H1 (cell line): ENCODE measurements at regions not wholly inside any gene's neighbourhood (a gene's known extent, or its start where the extent isn't known, plus 50 kb on each side); places are given as distances from the start of the nearest gene placed in this dataset.

Experiments used
- CTCF ChIA-PET: fragments of 300-600 bp; sonication (Branson Sonifier 250); formaldehyde crosslinking; loops from one replicate; lab custom pipeline; 2021; ENCODE audit not compliant: partially characterized antibody; lab: Charles Lee
- POLR2A ChIA-PET: fragments of 300-600 bp; sonication (Branson Sonifier 250); formaldehyde crosslinking; loops from one replicate; lab custom pipeline; 2021; ENCODE audit warnings: inconsistent platforms; ENCODE audit not compliant: partially characterized antibody; lab: Charles Lee
- DNase-seq, 2 experiments: peaks; one replicate each; pipeline versions ENCODE4 v3.0.0 to v3.0.0-alpha.2; 2010 to 2022; ENCODE audit warnings: low spot score in 2 of 2, low read depth in 1 of 2, mixed read lengths in 1 of 2
- FAIRE-seq: peaks from 2 replicates; lab custom pipeline; 2011; peaks lifted over from hg19 to GRCh38; lab: Jason Lieb, UNC
- H2AFZ ChIP-seq: 2 replicates; pipeline ENCODE4 v1.8.1; 2012; ENCODE audit warnings: low read length, inconsistent platforms
- H2AK5ac ChIP-seq: 2 replicates; pipeline ENCODE4 v1.6.1; 2013; ENCODE audit warnings: low read depth, low read length
- H2BK120ac ChIP-seq: replicated peaks from 2 replicates; pipeline ENCODE3; 2013; ENCODE audit warnings: low read depth, low read length, inconsistent platforms
- H2BK12ac ChIP-seq: 2 replicates; pipeline ENCODE4 v1.6.1; 2013; ENCODE audit warnings: low read depth, low read length
- H2BK15ac ChIP-seq: 2 replicates; pipeline ENCODE4 v1.6.1; 2013; ENCODE audit warnings: low read length
- H2BK20ac ChIP-seq: 2 replicates; pipeline ENCODE4 v1.6.1; 2013; ENCODE audit warnings: low read length
- H2BK5ac ChIP-seq: 2 replicates; pipeline ENCODE4 v1.6.1; 2013; ENCODE audit warnings: low read depth, low read length
- H3K14ac ChIP-seq: 2 replicates; pipeline ENCODE4 v1.6.1; 2013; ENCODE audit warnings: inconsistent platforms; ENCODE audit not compliant: insufficient read length
- H3K18ac ChIP-seq: 2 replicates; pipeline ENCODE4 v1.6.1; 2013; ENCODE audit warnings: low read length; ENCODE audit errors: extremely low read depth
- H3K23ac ChIP-seq: 2 replicates; pipeline ENCODE4 v1.6.1; 2013; ENCODE audit warnings: inconsistent platforms; ENCODE audit not compliant: insufficient read length
- H3K23me2 ChIP-seq: 2 replicates; pipeline ENCODE4 v1.6.1; 2013; ENCODE audit warnings: low read depth, low read length
- H3K27ac ChIP-seq: 2 replicates; pipeline ENCODE4 v1.6.1; 2011; ENCODE audit warnings: low read depth, low read length, inconsistent platforms
- H3K27me3 ChIP-seq, 4 experiments: replicated peaks in 1 of 4; 1 replicate in 1 of 4; 2 replicates in 3 of 4; pipeline versions ENCODE4 v1.6.1 to v1.8.1; 2011 to 2013; ENCODE audit warnings: low read length in 3 of 4, mild to moderate bottlenecking in 3 of 4, inconsistent platforms in 2 of 4, mixed read lengths in 2 of 4, moderate library complexity in 1 of 4; ENCODE audit not compliant: control insufficient read depth in 3 of 4, insufficient read depth in 3 of 4; ENCODE audit errors: extremely low read depth in 1 of 4
- H3K36me3 ChIP-seq, 4 experiments: 2 replicates each; pipeline versions ENCODE4 v1.6.1 to v1.8.1; 2011 to 2013; ENCODE audit warnings: mild to moderate bottlenecking in 4 of 4, low read length in 3 of 4, moderate library complexity in 2 of 4, control low read depth in 1 of 4, inconsistent platforms in 1 of 4; ENCODE audit not compliant: insufficient read depth in 4 of 4, control insufficient read depth in 2 of 4
- H3K4ac ChIP-seq: replicated peaks from 2 replicates; pipeline ENCODE3; 2013; ENCODE audit warnings: low read length, low read depth, mixed read lengths, inconsistent platforms; ENCODE audit not compliant: insufficient read length
- H3K4me1 ChIP-seq, 4 experiments: replicated peaks in 1 of 4; 1 replicate in 1 of 4; 2 replicates in 3 of 4; pipeline versions ENCODE4 v1.6.1 to v1.8.1; 2011 to 2013; ENCODE audit warnings: low read length in 3 of 4, inconsistent platforms in 2 of 4, mixed read lengths in 1 of 4; ENCODE audit not compliant: insufficient read depth in 4 of 4, control insufficient read depth in 3 of 4
- H3K4me2 ChIP-seq, 2 experiments: 2 replicates each; pipeline versions ENCODE4 v1.6.1 to v1.8.1; 2011 to 2013; ENCODE audit warnings: low read depth in 2 of 2, low read length in 2 of 2, control low read depth in 1 of 2, inconsistent platforms in 1 of 2, mild to moderate bottlenecking in 1 of 2; ENCODE audit not compliant: insufficient read depth in 1 of 2
- H3K4me3 ChIP-seq, 4 experiments: fragments of 200-600, 300-600 bp in 1 of 4; sonication (generic), shearing (Covaris generic), sonication (Bioruptor Twin) in 1 of 4; 2 replicates each; pipeline versions ENCODE4 v1.5.1 to v1.8.1; 2011 to 2016; ENCODE audit warnings: low read length in 4 of 4, low read depth in 3 of 4, control low read depth in 2 of 4, inconsistent platforms in 2 of 4, mild to moderate bottlenecking in 2 of 4, mixed read lengths in 1 of 4, moderate library complexity in 1 of 4; ENCODE audit not compliant: insufficient read depth in 2 of 4; ENCODE audit errors: extremely low read depth in 1 of 4
- H3K56ac ChIP-seq: replicated peaks from 2 replicates; pipeline ENCODE3; 2013; ENCODE audit warnings: low read depth, mild to moderate bottlenecking, mixed read lengths, low read length, inconsistent platforms; ENCODE audit not compliant: insufficient read length
- H3K79me1 ChIP-seq: 2 replicates; pipeline ENCODE4 v1.6.1; 2013; ENCODE audit warnings: low read depth, low read length, control low read depth
- H3K79me2 ChIP-seq, 2 experiments: 2 replicates each; pipeline versions ENCODE4 v1.6.1 to v1.8.1; 2012 to 2013; ENCODE audit warnings: low read length in 2 of 2, mild to moderate bottlenecking in 2 of 2, inconsistent platforms in 1 of 2; ENCODE audit not compliant: insufficient read depth in 2 of 2, control insufficient read depth in 1 of 2
- H3K9ac ChIP-seq, 4 experiments: replicated peaks in 1 of 4; 1 replicate in 1 of 4; 2 replicates in 3 of 4; pipeline versions ENCODE4 v1.6.1 to v1.8.1; 2011 to 2013; ENCODE audit warnings: low read depth in 3 of 4, low read length in 3 of 4, control low read depth in 2 of 4, mild to moderate bottlenecking in 2 of 4, moderate library complexity in 2 of 4, inconsistent platforms in 1 of 4; ENCODE audit errors: extremely low read depth in 1 of 4
- H3K9me3 ChIP-seq, 2 experiments: 2 replicates each; pipeline versions ENCODE4 v1.6.1 to v1.8.1; 2012 to 2013; ENCODE audit warnings: mild to moderate bottlenecking in 2 of 2, moderate library complexity in 2 of 2, control low read depth in 1 of 2, inconsistent platforms in 1 of 2, low read depth in 1 of 2, low read length in 1 of 2, mixed read lengths in 1 of 2; ENCODE audit not compliant: insufficient read depth in 2 of 2
- H4K20me1 ChIP-seq, 2 experiments: replicated peaks in 1 of 2; 2 replicates each; pipeline versions ENCODE3 to v1.8.1; 2011 to 2013; ENCODE audit warnings: inconsistent platforms in 2 of 2, low read length in 2 of 2, mild to moderate bottlenecking in 1 of 2; ENCODE audit not compliant: insufficient read depth in 2 of 2, control insufficient read depth in 1 of 2
- H4K5ac ChIP-seq: 2 replicates; pipeline ENCODE4 v1.6.1; 2013; ENCODE audit warnings: low read length, low read depth, mixed read lengths, inconsistent platforms; ENCODE audit not compliant: insufficient read length
- H4K8ac ChIP-seq: 2 replicates; pipeline ENCODE4 v1.8.0; 2013; ENCODE audit warnings: mild to moderate bottlenecking, moderate library complexity, low read length, inconsistent platforms; ENCODE audit not compliant: insufficient read depth; ENCODE audit errors: extremely low read depth
- H4K91ac ChIP-seq: replicated peaks from 2 replicates; pipeline ENCODE3; 2013; ENCODE audit warnings: low read length, mixed read lengths, inconsistent platforms; ENCODE audit not compliant: insufficient read length
- CEBPB ChIP-seq: IDR thresholded peaks from 2 replicates; pipeline ENCODE4 v1.6.1; 2012; ENCODE audit warnings: low read depth, low read length
- NANOG ChIP-seq: IDR thresholded peaks from 2 replicates; pipeline ENCODE4 v1.6.1; 2011; ENCODE audit warnings: low read length, low read depth, mild to moderate bottlenecking, inconsistent platforms; ENCODE audit not compliant: insufficient read depth, poor library complexity, severe bottlenecking
- RFX5 ChIP-seq: IDR thresholded peaks from 2 replicates; pipeline ENCODE4 v1.6.1; 2011; ENCODE audit warnings: low read depth, low read length, improper control_type of control experiment, borderline replicate concordance
- YY1 ChIP-seq: IDR thresholded peaks from 2 replicates; pipeline ENCODE4 v1.6.1; 2011; ENCODE audit warnings: low read depth, mild to moderate bottlenecking, low read length
- WGBS, 2 experiments: shearing (Covaris generic) in 1 of 2; methylation state at CpG; one replicate each; pipeline versions ENCODE4 v1.1.6 to v1.1.7; 2013 to 2015; ENCODE audit warnings: low lambda C conversion rate in 2 of 2, mixed read lengths in 2 of 2, inconsistent platforms in 1 of 2, low coverage in 1 of 2, missing lambda C conversion rate in 1 of 2; ENCODE audit not compliant: insufficient replicate concordance in 2 of 2, insufficient coverage in 1 of 2, insufficient read length in 1 of 2; ENCODE audit errors: extremely low coverage in 1 of 2, missing lambda C conversion rate in 1 of 2; 5-methylcytosine and 5-hydroxymethylcytosine counted together

GRCh38 chr1:229164348-229164747, 106.6 kb upstream of the RAB4A start:
- no peak overlapping the region for H3K4me2 ChIP-seq
- CTCF ChIA-PET: interaction anchor here (0.9 to 1.8 kb wide), 2 partner anchors 19 to 26 kb away, joined by 3 read pairs; no protein-coding TSS in a partner anchor
- no peak for FAIRE-seq
- no peak overlapping the region for H2AK5ac ChIP-seq
- H3K23ac ChIP-seq: no peak overlapping the region
- no peaks in the 10 kb centered on the region for H3K9me3 ChIP-seq
- no peak overlapping the region for H3K9ac ChIP-seq
- no peak overlapping the region for H2BK15ac ChIP-seq
- H3K4me3 ChIP-seq: no peak overlapping the region
- H3K18ac ChIP-seq: no peak overlapping the region
- no peak overlapping the region for H2BK5ac ChIP-seq
- no peaks in the 10 kb centered on the region for H3K36me3 ChIP-seq
- POLR2A ChIA-PET: no interaction called here
- no peak overlapping the region for H4K8ac ChIP-seq
- no peaks in the 10 kb centered on the region for H3K79me2 ChIP-seq
- no peak overlapping the region for H2BK120ac ChIP-seq
- no peak overlapping the region for H4K5ac ChIP-seq
- DNase-seq: no peak
- H3K27me3 ChIP-seq: no peaks in the 10 kb centered on the region
- H2BK20ac ChIP-seq: no peak overlapping the region
- no peaks in the 10 kb centered on the region for H3K79me1 ChIP-seq
- H3K27ac ChIP-seq: no peak overlapping the region
- H3K23me2 ChIP-seq: no peaks in the 10 kb centered on the region
- H4K91ac ChIP-seq: no peak overlapping the region
- TF ChIP-seq CEBPB: no peak
- no peak for TF ChIP-seq RFX5
- no peak for TF ChIP-seq NANOG
- TF ChIP-seq YY1: no peak
- TF ChIP-seq, all 59 proteins: peak for 0
- no peak overlapping the region for H3K4ac ChIP-seq
- H3K14ac ChIP-seq: no peak overlapping the region
- no peak overlapping the region for H2AFZ ChIP-seq
- H4K20me1 ChIP-seq: no peaks in the 10 kb centered on the region
- H3K4me1 ChIP-seq: peaks cover 0 to 3% (median under 1%) of the 10 kb centered on the region in 4 experiments; a peak in 3 of 7 replicates
- H2BK12ac ChIP-seq: no peak overlapping the region
- no peak overlapping the region for H3K56ac ChIP-seq
- 88% methylated on average over 1 of the region's 1 CpG; no CpG with 5 or more reads in 1 of the 2 experiments for WGBS, 2 experiments
